ENCODE measurements at regions not wholly inside any gene's neighbourhood (a gene's known extent, or its start where the extent isn't known, plus 50 kb on each side); places are given as distances from the start of the nearest gene placed in this dataset.

GRCh38 chr2:75334076-75334475 lies 134.8 kb upstream of the TACR1 start:
- no peak for TF ChIP-seq CTCF (IDR thresholded peaks at IDR 0.05)
- no peak for TF ChIP-seq POLR2A (IDR thresholded peaks at IDR 0.05)
- Histone ChIP-seq H3K27ac (no peak overlapping the region), H3K4me1 (replicated peaks in 1 of 2) (no peaks in the 10 kb centered on the region), H3K36me3 (replicated peaks in 1 of 2) (no peaks in the 10 kb centered on the region), H3K27me3 (no peaks in the 10 kb centered on the region), H3K9me3 (replicated peaks in 1 of 3) (no peaks in the 10 kb centered on the region), H3K4me3 (no peak overlapping the region)
- intact Hi-C loops (cut with DNase I) = no loop called here
- 71 to 79% (median 78%) methylated on average over 5 to 6 of the region's 6 CpGs for whole genome bisulfite sequencing, 4 donors
- no peak for DNase-seq

GRCh38 chr2:75333646-75334045 lies 134.3 kb upstream of the TACR1 start:
- no peak for DNase-seq
- WGBS, 4 donors = 76 to 85% (median 81%) methylated on average over 2 of the region's 2 CpGs
- no peak overlapping the region for H3K4me3 ChIP-seq
- no peaks in the 10 kb centered on the region for H3K9me3 ChIP-seq (replicated peaks in 1 of 3)
- intact Hi-C loops (cut with DNase I) = no loop called here
- H3K36me3 ChIP-seq (replicated peaks in 1 of 2) = no peaks in the 10 kb centered on the region
- no peak for TF ChIP-seq POLR2A (IDR thresholded peaks at IDR 0.05)
- TF ChIP-seq CTCF (IDR thresholded peaks at IDR 0.05) = no peak
- H3K27me3 ChIP-seq = no peaks in the 10 kb centered on the region
- H3K27ac ChIP-seq = no peak overlapping the region
- H3K4me1 ChIP-seq (replicated peaks in 1 of 2) = no peaks in the 10 kb centered on the region

GRCh38 chr2:75328156-75328555 lies 128.8 kb upstream of the TACR1 start:
- Histone ChIP-seq H3K4me3 (no peak overlapping the region), H3K36me3 (replicated peaks in 1 of 2) (no peaks in the 10 kb centered on the region), H3K27ac (no peak overlapping the region), H3K9me3 (replicated peaks in 1 of 3) (no peaks in the 10 kb centered on the region), H3K4me1 (replicated peaks in 1 of 2) (no peaks in the 10 kb centered on the region), H3K27me3 (no peaks in the 10 kb centered on the region)
- intact Hi-C loops (cut with DNase I) = no loop called here
- WGBS, 4 donors = 78 to 91% (median 83%) methylated on average over 7 of the region's 7 CpGs
- no peak for DNase-seq
- TF ChIP-seq POLR2A (IDR thresholded peaks at IDR 0.05) (no peak), CTCF (IDR thresholded peaks at IDR 0.05) (no peak)

- no peaks in the 10 kb centered on the region for H3K9me3 ChIP-seq (replicated peaks in 1 of 3)
- H3K27ac ChIP-seq = no peak overlapping the region
- H3K36me3 ChIP-seq (replicated peaks in 1 of 2) = no peaks in the 10 kb centered on the region
- no peaks in the 10 kb centered on the region for H3K27me3 ChIP-seq
- H3K4me1 ChIP-seq (replicated peaks in 1 of 2) = no peaks in the 10 kb centered on the region
- TF ChIP-seq CTCF (IDR thresholded peaks at IDR 0.05) (no peak), POLR2A (IDR thresholded peaks at IDR 0.05) (no peak)
- no peak for DNase-seq
- no peak overlapping the region for H3K4me3 ChIP-seq
- intact Hi-C loops (cut with DNase I) = no loop called here
- WGBS, 4 donors = 50 to 52% (median 51%) methylated on average over 7 of the region's 7 CpGs
Observed at GRCh38 chr2:75327334-75327733, 128.0 kb upstream of the TACR1 start.
